Midbrain (tissue), 1 donor: ENCODE measurements at regions not wholly inside any gene's neighbourhood (a gene's known extent, or its start where the extent isn't known, plus 50 kb on each side); places are given as distances from the start of the nearest gene placed in this dataset.
"Not testable (repeated sequence)": the region's sequence is repeated elsewhere in the genome, so short reads cannot be mapped to it uniquely, and the experiment has no call there.

Source experiments
- DNase-seq: peaks from one replicate; lab custom pipeline; 2025; lab: John Stamatoyannopoulos, UW

DNA sequence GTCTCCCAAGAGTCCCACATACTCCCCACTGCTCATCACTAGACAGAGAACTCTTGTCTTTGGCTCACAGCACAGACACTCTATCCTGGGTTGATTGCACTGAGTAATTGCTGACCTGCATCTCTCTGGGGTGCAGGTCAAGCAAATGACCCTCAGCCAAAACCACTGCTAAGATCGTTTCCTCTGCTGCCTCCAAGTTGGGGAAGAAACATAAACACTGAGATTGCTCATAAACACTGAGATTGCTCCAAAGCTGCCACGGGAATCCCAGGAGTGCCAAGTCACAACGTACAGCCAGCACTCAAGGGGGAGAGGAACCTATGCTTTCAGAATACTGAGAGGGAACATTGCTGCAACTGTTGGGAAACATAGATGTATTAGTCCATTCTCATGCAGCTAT, 1402.1 kb upstream of the ACO1 start:
- DNase-seq, result no peak

DNA sequence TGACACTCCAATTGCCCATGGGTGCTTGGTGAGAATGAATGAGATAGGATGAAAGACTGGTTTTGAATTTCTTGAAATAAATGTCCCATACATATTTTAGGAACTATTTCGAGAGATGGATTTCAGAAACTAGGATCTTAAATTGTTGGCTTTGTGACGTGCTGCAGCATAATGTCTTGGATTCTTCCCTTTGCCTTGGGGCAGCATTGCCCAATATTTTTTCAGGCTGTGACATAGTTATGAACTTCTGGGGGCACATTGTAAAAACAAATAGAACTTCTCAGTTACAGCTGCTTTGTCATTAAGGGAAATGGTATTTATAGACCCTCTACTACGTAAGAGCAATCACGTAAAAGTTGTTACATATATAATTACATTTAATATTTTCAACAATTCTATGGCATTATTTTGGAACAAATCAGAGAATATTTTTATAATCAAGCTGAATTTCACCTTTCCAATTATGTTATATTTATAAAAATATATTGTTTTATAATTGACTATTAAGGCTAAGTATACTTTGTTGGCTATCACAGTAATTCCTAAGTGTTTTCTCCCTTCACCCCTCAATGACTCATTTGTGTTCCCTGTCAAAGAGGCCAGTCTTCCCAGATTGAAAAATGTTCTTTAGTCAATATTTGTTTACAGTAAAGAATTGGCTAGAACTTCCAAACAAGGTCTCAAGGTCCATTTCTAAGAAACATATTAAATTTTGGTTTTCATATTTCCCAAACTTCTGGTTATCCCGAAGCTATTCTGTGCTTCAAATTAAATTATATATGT, 1388.3 kb upstream of the ACO1 start:
- no peak for DNase-seq

DNA sequence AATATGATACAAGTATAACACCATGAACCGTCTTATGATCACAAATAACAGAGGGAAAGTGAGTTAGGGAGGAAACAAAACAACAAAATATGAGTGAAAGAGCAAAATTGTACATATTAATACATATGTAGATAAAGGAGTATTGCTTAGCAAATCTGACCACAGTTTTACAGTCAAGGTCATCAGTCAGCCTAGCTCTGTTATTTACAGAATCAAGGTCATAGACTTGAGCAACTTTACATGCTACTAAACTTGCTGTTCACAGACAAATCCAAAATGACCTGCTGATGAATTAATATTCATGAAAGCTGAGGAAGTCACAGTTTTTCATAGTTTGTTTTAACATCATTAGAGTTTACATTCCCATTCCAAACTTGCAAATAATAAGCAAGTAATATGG, 1387.7 kb upstream of the ACO1 start:
- no peak for DNase-seq

DNA sequence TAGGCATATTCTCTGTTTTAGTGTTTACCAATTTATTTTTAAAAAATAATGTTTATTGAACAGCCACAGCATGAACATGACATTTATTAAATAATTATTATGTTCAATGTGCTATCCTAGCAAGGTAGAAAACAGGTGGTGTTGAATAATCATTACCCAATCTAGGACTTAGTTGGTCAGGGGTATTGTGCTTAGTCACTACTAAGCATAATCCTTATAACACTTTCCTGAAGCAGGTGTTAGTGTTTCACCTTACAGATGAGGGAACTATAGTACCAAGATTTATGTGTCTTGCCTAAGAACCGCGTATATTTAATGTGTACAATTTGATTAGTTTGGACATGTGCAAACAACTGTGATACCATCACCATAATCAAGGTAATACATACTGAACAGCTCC, 1387.2 kb upstream of the ACO1 start:
- no peak for DNase-seq

DNA sequence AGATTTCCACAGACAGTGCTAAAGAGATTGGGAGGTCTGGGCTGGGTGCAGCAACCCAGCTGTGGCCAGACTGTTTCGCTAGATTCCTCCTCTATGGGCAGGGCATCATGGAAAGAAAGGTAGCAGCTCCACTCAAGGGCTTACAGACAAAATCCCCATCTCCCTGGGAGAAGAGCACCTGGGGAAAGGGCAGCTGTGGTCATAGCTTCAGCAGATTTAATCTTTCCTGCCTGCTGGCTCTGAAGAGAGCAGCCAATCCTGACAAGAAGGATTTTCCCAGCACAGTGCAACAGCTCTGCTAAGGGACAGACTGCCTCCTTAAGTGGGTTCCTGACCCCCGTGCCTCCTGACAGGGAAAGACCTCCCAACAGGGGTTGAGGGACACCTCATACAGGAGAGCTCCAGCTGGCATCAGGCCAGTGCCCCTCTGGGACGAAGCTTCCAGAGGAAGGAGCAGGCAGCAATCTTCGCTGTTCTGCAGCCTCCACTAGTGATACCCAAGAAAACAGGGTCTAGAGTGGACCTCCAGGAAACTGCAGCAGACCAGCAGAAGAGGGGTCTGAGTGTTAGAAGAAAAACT, 1379.3 kb upstream of the ACO1 start:
- DNase-seq, result no peak

DNA sequence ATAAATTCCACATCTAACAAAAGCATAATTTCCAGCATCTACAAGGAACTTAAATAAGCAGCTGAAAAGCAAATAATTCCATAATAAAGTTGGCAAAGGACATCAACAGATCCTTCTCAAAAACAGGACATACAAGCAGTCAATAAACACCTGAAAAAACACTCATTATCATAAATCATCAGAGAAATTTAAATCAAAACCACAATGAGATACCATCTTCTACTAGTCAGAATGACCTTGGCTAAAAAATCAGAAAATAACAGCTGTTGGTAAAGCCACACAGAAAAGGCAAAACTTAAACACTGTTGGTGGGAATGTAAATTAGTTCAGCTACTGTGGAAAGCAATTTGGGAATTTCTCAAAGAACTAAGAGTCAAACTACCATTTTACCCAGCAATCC, 1371.1 kb upstream of the ACO1 start:
- DNase-seq, result no peak

GRCh38 chr9:31023847-31024246, 1360.6 kb upstream of the ACO1 start:
- no peak for DNase-seq

DNA sequence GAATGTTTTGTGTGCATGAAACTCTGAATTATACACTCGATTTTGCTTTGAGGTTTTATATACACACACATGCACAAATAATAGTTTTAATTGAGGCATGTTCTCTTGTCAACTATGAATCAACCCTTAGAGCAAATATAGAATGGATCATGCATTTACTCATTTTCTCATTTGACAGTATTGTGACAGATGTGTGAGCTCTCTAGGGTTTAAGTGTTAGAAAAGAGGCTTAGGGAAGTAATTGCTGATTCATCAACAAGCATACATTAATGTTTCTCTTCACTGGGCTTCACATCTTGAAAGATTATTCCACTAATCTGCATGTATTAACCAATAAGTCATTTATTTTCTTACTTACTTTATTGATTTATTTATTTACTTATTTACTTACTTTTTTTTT, 1356.8 kb upstream of the ACO1 start:
- no peak for DNase-seq

- no peak for DNase-seq
These were observed 1356.3 kb upstream of the ACO1 start for GRCh38 chr9:31028137-31028536.

- no peak for DNase-seq
These were observed 1353.7 kb upstream of the ACO1 start for GRCh38 chr9:31030741-31031202.

DNA sequence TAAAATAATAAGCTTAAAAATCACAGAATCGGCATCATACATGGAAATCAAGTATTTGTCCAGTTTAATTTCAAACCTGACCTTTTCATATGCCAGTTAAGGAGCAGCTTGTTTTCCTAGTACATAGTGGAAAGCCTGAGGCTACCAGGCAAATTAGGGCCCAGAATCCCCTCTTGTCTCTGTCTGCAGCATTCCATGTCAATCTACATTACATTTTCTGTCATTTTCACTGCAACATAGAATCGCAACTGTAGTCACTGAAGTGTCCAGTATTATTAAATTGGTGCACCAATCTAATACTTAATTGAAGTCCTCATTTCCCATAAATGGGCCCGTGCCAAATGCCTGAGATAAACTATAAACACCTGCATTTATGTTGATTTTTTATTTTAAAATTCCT, 1352.2 kb upstream of the ACO1 start:
- DNase-seq, result no peak

- no peak for DNase-seq
These were observed 1350.1 kb upstream of the ACO1 start for GRCh38 chr9:31034311-31034710.

GRCh38 chr9:31040564-31040963, 1343.9 kb upstream of the ACO1 start:
- no peak for DNase-seq

GRCh38 chr9:31045810-31046209, 1338.6 kb upstream of the ACO1 start:
- DNase-seq, result no peak

GRCh38 chr9:31061592-31061991, 1322.9 kb upstream of the ACO1 start:
- DNase-seq, result not testable (repeated sequence)

DNA sequence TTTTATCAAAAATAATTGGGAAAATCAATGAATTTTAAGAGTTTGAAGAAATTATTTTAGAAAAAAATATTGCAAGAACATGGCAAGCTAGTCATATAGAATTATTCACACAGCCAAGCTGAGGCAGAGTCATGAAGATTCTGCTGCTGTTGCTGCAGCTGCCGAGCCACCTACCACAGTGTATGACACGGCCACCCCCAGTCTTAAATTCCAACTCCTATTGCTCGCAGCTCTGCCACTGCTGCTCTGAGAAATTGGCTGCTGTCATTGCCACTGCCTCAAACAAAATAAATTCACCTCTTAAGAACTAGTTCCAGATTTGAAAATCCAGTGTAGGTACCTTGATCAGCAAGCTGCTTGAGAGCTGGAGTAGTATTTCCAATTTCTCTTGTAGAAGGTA, 1318.8 kb upstream of the ACO1 start:
- no peak for DNase-seq

- no peak for DNase-seq
These were observed 1317.0 kb upstream of the ACO1 start for GRCh38 chr9:31067418-31067817.

DNA sequence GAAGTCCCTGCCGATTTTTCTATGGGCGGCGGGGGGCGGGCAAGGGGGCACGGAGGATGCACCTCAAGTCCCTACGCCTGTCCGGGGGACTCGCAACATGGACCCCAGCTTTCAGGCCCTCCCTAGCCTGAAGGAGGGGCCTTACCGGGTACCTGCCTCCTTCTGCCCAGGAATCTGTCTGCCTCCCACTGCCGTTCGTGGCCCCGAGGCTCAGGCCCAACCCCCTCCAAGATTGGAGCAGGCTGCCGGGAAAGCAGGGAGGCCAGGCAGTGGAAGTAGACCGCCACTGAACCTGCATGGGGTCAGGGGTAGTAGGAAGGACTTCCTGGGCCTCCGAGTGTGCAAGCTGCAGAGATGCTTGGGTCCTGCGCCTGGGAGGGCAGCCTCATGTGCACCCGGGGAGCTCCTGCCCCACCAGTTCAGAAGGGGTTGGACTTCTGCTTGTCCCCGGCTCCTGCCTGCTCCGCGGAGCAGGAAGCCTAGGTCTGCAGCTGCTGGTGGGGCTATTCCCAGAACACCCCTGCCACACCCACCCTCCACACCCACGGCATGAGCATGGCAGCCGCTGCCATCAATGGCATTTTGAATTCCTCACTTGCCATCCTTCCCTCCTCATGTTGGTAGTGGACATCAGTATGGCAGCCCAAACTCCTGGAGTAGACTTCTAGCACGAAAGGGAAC, 1312.7 kb upstream of the ACO1 start:
- no peak for DNase-seq

DNA sequence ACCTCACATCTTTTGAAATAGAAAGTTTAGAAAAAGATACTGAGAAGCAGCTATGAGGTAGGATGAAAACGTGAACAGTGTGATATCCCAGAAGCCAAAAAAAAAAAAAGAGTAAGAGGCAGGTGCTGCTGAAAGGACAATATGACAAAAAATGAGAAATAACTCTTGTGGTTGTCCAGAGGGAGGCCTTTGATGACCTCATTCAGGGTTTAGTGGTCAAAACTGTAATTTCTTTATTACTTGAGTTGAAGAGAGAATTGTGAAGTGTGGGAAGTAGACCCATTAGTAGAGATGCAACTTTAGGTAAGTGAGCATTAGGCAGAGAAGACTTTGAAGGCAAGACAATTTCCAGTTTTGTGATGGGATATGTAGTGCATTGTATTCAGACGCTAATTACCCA, 1306.3 kb upstream of the ACO1 start:
- DNase-seq, result no peak

DNA sequence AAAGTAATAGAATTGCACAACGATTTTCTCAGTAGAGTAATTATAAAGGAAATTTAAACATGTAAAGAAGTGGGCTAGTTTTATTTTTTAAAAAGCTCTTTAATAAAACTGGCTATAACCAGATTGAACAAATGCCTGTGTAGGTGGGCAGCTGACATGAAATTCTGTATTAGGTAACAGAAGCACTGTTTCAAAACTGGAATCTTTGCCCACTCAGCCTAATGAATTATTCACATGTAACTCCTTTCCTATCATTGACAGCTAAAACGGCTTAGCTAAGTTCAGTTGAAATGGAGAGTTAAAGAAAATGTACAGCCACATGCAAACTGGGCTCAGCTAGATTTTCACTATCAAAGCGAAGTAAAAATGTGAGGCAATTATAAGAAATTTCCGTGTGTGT, 1300.1 kb upstream of the ACO1 start:
- DNase-seq, result no peak

DNA sequence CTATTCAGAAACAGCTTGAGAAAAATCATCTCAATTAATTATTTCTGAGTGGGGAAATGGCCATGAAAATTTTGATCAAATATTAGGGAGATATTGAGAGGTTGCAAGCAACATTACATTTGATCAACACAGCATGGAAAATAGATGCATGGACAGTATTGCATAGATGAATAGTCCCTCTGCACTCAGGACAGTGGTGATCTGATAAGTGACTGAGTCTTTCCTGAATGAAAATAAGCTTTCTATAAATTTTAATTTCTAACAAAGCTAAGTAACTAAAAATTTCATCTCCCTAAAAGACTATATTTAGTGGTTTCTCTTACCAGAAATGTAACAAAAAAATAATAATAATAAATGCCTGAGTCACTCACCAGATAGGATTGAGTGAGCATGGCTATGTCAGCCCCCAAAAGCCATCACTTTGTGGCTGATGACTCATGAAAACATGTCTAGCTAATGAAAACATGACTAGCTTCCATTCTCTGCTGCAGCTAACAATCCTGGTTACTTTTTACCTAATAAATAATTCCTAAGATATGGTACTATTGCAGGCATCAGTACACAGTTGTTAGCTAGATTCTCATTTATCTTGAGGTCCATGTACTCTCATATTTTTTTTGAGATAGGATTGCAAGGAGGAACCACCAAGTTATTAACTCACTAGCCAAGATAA, 1294.8 kb upstream of the ACO1 start:
- no peak for DNase-seq

GRCh38 chr9:31100311-31100710, 1284.1 kb upstream of the ACO1 start:
- DNase-seq, result no peak

DNA sequence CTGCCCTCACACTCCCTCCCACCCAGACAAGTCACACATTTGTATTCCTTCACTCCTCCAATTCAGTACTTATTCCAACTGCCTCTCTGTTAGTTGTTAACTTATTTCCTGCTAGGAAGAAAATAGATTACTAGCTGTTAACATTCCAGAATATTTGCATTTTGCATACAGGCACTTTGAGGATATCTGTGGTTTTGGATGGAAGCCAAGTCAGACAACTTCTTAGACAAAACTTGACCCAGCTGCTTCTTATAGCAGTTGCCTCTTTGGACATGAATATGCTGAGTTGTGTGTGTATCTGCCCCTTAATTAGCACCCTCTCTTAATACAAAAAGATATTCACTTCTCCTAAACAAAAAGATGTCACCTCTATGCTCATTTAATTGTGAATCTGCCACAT, 1280.6 kb upstream of the ACO1 start:
- DNase-seq, result no peak
